ENCODE measurements at regions not wholly inside any gene's neighbourhood (a gene's known extent, or its start where the extent isn't known, plus 50 kb on each side); places are given as distances from the start of the nearest gene placed in this dataset.

- TF ChIP-seq SOX6 (IDR thresholded peaks at IDR 0.05) (no peak), SOX6 (CRISPR knock-in tag; IDR thresholded peaks at IDR 0.05) (no peak), ZNF746 (CRISPR knock-in tag; IDR thresholded peaks at IDR 0.05) (no peak), CTCF (CRISPR knock-in tag; IDR thresholded peaks at IDR 0.05) (no peak), NR2C2 (CRISPR knock-in tag; IDR thresholded peaks at IDR 0.05; ENCODE audit: borderline replicate concordance) (no peak), CREB3 (CRISPR knock-in tag; IDR thresholded peaks at IDR 0.05) (no peak), SALL1 (CRISPR knock-in tag; IDR thresholded peaks at IDR 0.05) (no peak), ZNF674 (CRISPR knock-in tag; IDR thresholded peaks at IDR 0.05; ENCODE audit: low read depth) (no peak), ZNF780A (CRISPR knock-in tag; IDR thresholded peaks at IDR 0.05) (no peak)
Observed at GRCh38 chr10:62870866-62871265, 54.7 kb upstream of the EGR2 start.
